K562 (cell line): ENCODE measurements at regions not wholly inside any gene's neighbourhood (a gene's known extent, or its start where the extent isn't known, plus 50 kb on each side); places are given as distances from the start of the nearest gene placed in this dataset.

ENCODE experiments used
- ATAC-seq: fragments of 200-7000 bp; cut with Tn5 transposase; 3 replicates; pipeline ENCODE4 v1.9.1; 2020; ENCODE audit warnings: moderate library complexity
- BruUV-seq: library from RNA; stranded (reverse); fragments of 400-500 nt; replicated peaks from 2 replicates; lab custom pipeline; 2021; lab: Mats Ljungman, UMichigan
- CTCF ChIA-PET: fragments of 300-600 bp; formaldehyde crosslinking; extraction: SDS; loops from one replicate; lab custom pipeline; 2021; ENCODE audit warnings: low intra/inter-chr PET ratio; lab: Yijun Ruan, JAX
- POLR2A ChIA-PET: fragments of 300-600, 350-650 bp; sonication (Branson Sonifier 250); formaldehyde crosslinking; extraction: SDS; loops from one replicate; lab custom pipeline; 2021; ENCODE audit warnings: antibody characterized with exemption, inconsistent platforms; lab: Yijun Ruan, JAX
- DNase-seq, 4 experiments: peaks; one replicate each; pipeline versions ENCODE4 v3.0.0 to v3.0.0-alpha.2; 2011 to 2018; ENCODE audit warnings: low spot score in 3 of 4, mixed read lengths in 3 of 4; ENCODE audit errors: extremely low read depth in 1 of 4
- FAIRE-seq: peaks from 2 replicates; lab custom pipeline; 2011; peaks lifted over from hg19 to GRCh38; lab: Jason Lieb, UNC
- H2AFZ ChIP-seq: 2 replicates; pipeline ENCODE4 v1.6.0; 2011; ENCODE audit warnings: low read depth, low read length, control low read depth, inconsistent platforms
- H3K27ac ChIP-seq: fragments of 200-600 bp; 3 replicates; pipeline ENCODE4 v1.8.0; 2011; ENCODE audit warnings: low read depth, mild to moderate bottlenecking, control low read depth, inconsistent platforms, low read length, moderate library complexity, mixed read lengths; ENCODE audit errors: extremely low read depth
- H3K27me3 ChIP-seq, 2 experiments: fragments of 300-600 bp in 1 of 2; 2 replicates in 1 of 2; 3 replicates in 1 of 2; pipeline versions ENCODE4 v1.6.0 to v1.8.0; 2011; ENCODE audit warnings: inconsistent platforms in 2 of 2, low read length in 2 of 2, mild to moderate bottlenecking in 1 of 2, mixed read lengths in 1 of 2, moderate library complexity in 1 of 2; ENCODE audit not compliant: control insufficient read depth in 2 of 2, insufficient read depth in 2 of 2
- H3K36me3 ChIP-seq: fragments of 300-600 bp; 3 replicates; pipeline ENCODE4 v1.8.0; 2011; ENCODE audit warnings: mild to moderate bottlenecking, low read length, inconsistent platforms; ENCODE audit not compliant: control insufficient read depth, insufficient read depth
- H3K4me1 ChIP-seq, 2 experiments: fragments of 200-600 bp in 1 of 2; replicated peaks in 1 of 2; 2 replicates in 1 of 2; 3 replicates in 1 of 2; pipeline versions ENCODE4 v1.5.1 to v1.8.0; 2011; ENCODE audit warnings: inconsistent platforms in 2 of 2, low read length in 2 of 2, mild to moderate bottlenecking in 1 of 2, mixed read lengths in 1 of 2, moderate library complexity in 1 of 2; ENCODE audit not compliant: control insufficient read depth in 2 of 2, insufficient read depth in 2 of 2
- H3K4me2 ChIP-seq: 2 replicates; pipeline ENCODE4 v1.6.1; 2011; ENCODE audit warnings: low read length, control low read depth, inconsistent platforms, mixed read lengths; ENCODE audit not compliant: insufficient read depth
- H3K4me3 ChIP-seq: fragments of 200-600 bp; sonication (generic), shearing (Covaris generic); 2 replicates; pipeline ENCODE4 v1.5.1; 2016; ENCODE audit warnings: control low read depth, inconsistent platforms
- H3K79me2 ChIP-seq: fragments of 200-600 bp; 3 replicates; pipeline ENCODE4 v1.8.0; 2011; ENCODE audit warnings: low read length, inconsistent platforms; ENCODE audit not compliant: control insufficient read depth, insufficient read depth
- H3K9ac ChIP-seq, 2 experiments: 2 replicates each; pipeline versions ENCODE4 v1.6.0 to v1.6.1; 2011; ENCODE audit warnings: low read depth in 2 of 2, low read length in 2 of 2, control low read depth in 1 of 2, inconsistent platforms in 1 of 2, mild to moderate bottlenecking in 1 of 2, mixed read lengths in 1 of 2; ENCODE audit not compliant: insufficient read depth in 1 of 2
- H3K9me1 ChIP-seq: one replicate; pipeline ENCODE4 v1.6.0; 2011; ENCODE audit warnings: inconsistent platforms, mild to moderate bottlenecking, low read length, moderate library complexity; ENCODE audit not compliant: control insufficient read depth, insufficient read depth
- H3K9me3 ChIP-seq: replicated peaks from 2 replicates; pipeline ENCODE4 v1.5.1; 2011; ENCODE audit warnings: low read depth, low read length, inconsistent platforms; ENCODE audit not compliant: control insufficient read depth, insufficient read depth
- H4K20me1 ChIP-seq: replicated peaks from 2 replicates; pipeline ENCODE4 v1.6.1; 2011; ENCODE audit warnings: low read length, inconsistent platforms, mixed read lengths; ENCODE audit not compliant: control insufficient read depth, insufficient read depth
- KAT7 ChIP-seq: sonication (generic); formaldehyde crosslinking; IDR thresholded peaks from 2 replicates; pipeline ENCODE4 v1.8.0; 2022; ENCODE audit warnings: missing genetic modification reagents, mild to moderate bottlenecking, borderline replicate concordance
- NBN ChIP-seq: fragments of 450-650 bp; IDR thresholded peaks from 2 replicates; pipeline ENCODE4 v1.6.1; 2016; ENCODE audit warnings: low read depth, mild to moderate bottlenecking
- RBM39 ChIP-seq: fragments of 200-400 bp; formaldehyde crosslinking; optimal IDR thresholded peaks from 2 replicates; pipeline ENCODE3; 2018; ENCODE audit warnings: low read depth, low read length
- TGIF2 ChIP-seq: sonication (generic); formaldehyde crosslinking; IDR thresholded peaks from 2 replicates; pipeline ENCODE4 v1.8.1; 2022; ENCODE audit warnings: mild to moderate bottlenecking, missing genetic modification reagents, moderate library complexity
- ZNF175 ChIP-seq: fragments of 200-800 bp; sonication (Bioruptor generic); IDR thresholded peaks from 2 replicates; pipeline ENCODE4 v1.6.1; 2016; ENCODE audit warnings: low read depth, mild to moderate bottlenecking, missing genetic modification characterization, missing compliant biosample characterization
- WGBS: fragments of 100-300 bp; shearing (Covaris generic); methylation state at CpG from one replicate; pipeline ENCODE4 v1.1.6; 2016; ENCODE audit warnings: low coverage, mixed read lengths; ENCODE audit not compliant: insufficient coverage; ENCODE audit errors: missing lambda C conversion rate; 5-methylcytosine and 5-hydroxymethylcytosine counted together
- in situ Hi-C: fragments of 300-500 bp; cut with MboI; formaldehyde crosslinking; loops from 4 replicates; pipeline ENCODE4 v1.15.0; 2018; ENCODE audit warnings: inconsistent platforms, mixed read lengths
- intact Hi-C: fragments of 100-400 bp; cut with micrococcal nuclease; formaldehyde crosslinking; loops from 2 replicates; pipeline ENCODE4 v1.14.2; 2022
- TF ChIP-seq, protein P1 (sequence below): fragments of 250-450 bp; sonication (Bioruptor Pico); IDR thresholded peaks from 2 replicates; pipeline ENCODE4 v1.5.0; 2020; ENCODE audit warnings: mild to moderate bottlenecking
- TF ChIP-seq, protein P2 (sequence below): sonication (generic); formaldehyde crosslinking; IDR thresholded peaks from 2 replicates; pipeline ENCODE4 v1.8.0; 2022; ENCODE audit warnings: missing genetic modification reagents, mild to moderate bottlenecking, borderline replicate concordance

DNA sequence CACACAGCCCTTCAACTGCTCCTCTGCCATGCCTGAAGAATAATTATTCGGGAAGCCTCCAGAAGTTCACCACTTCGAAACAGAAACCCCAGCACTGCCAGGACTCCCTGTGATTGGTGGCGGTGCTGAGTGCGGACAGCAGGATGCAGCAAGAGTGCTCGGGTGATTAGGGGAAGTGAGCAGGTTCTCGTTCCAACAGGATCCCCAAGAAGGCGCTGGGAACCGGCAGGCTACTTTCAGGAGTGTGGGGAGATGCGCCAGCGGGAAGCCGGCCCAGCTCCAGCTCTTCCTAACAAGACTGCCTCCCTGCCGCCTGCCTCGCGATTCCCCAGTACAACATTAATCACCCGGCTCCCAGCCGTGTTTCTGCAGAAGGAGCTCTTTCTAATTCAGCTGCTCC lies 630.2 kb downstream of the BRD1 start:
- H3K27me3 ChIP-seq: peaks cover 0 to 23% of the 10 kb centered on the region in 2 experiments; a peak in 3 of 5 replicates
- intact Hi-C loops: no loop called here
- BruUV-seq: no TSS peak

DNA sequence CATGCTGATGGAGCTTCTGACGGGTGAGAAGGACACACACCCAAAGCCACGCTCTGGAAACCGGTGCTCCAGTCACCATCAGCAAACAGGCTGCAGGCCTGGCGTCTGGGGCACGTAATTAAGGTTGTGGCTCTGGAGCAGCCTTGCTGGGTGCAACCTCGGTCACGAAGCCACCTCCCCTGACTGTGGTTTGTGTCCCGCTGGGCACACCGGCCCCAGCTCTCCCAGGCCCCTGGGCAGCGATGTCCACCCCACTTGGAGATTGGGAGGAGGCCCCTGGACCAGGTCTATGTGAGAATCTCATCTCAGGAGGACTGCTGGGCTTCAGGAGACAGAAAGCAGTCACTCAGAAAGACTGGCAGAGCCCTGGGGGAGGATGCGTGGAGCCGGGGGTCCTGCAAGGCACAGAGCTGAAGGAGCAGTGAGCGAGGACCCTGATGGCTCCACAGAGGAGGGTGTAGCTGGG lies 631.6 kb downstream of the BRD1 start:
- no TSS peak for BruUV-seq
- WGBS: 2% methylated on average over 11 of the region's 13 CpGs
- ChIA-PET CTCF (no interaction called here), POLR2A (no interaction called here)
- Histone ChIP-seq H3K4me3 (no peak overlapping the region), H3K27ac (no peak overlapping the region), H3K9me1 (no peaks in the 10 kb centered on the region), H3K4me2 (no peak overlapping the region), H3K27me3 (peaks cover 0 to 33% of the 10 kb centered on the region in 2 experiments; a peak in 3 of 5 replicates), H2AFZ (no peak overlapping the region), H3K36me3 (no peaks in the 10 kb centered on the region), H3K9me3 (no peaks in the 10 kb centered on the region), H3K79me2 (no peaks in the 10 kb centered on the region), H3K4me1 (no peaks in the 10 kb centered on the region), H3K9ac (no peak overlapping the region), H4K20me1 (0 out of 2 replicates have a peak, but pooled peaks cover 8% of the 10 kb centered on the region)
- in situ Hi-C loops: no loop called here
- DNase-seq: no peak
- intact Hi-C loops: no loop called here
- no peak for ATAC-seq
- FAIRE-seq: no peak
- TF ChIP-seq, protein P1, sequence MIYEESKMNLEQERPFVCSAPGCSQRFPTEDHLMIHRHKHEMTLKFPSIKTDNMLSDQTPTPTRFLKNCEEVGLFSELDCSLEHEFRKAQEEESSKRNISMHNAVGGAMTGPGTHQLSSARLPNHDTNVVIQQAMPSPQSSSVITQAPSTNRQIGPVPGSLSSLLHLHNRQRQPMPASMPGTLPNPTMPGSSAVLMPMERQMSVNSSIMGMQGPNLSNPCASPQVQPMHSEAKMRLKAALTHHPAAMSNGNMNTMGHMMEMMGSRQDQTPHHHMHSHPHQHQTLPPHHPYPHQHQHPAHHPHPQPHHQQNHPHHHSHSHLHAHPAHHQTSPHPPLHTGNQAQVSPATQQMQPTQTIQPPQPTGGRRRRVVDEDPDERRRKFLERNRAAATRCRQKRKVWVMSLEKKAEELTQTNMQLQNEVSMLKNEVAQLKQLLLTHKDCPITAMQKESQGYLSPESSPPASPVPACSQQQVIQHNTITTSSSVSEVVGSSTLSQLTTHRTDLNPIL (CRISPR knock-in tag): no peak
- TF ChIP-seq, all 486 proteins: peak for 0

More for the DNA sequence above, 630.2 kb downstream of the BRD1 start:
- H3K4me1 ChIP-seq: no peaks in the 10 kb centered on the region
- H3K9me1 ChIP-seq: no peaks in the 10 kb centered on the region
- in situ Hi-C loops: no loop called here
- no peak overlapping the region for H3K27ac ChIP-seq
- 0 out of 2 replicates have a peak, but pooled peaks cover 8% of the 10 kb centered on the region for H4K20me1 ChIP-seq
- POLR2A ChIA-PET: no interaction called here
- H3K4me2 ChIP-seq: no peak overlapping the region
- H3K9ac ChIP-seq: no peak overlapping the region
- FAIRE-seq: no peak
- DNase-seq: no peak
- ATAC-seq: no peak
- TF ChIP-seq, protein P2, sequence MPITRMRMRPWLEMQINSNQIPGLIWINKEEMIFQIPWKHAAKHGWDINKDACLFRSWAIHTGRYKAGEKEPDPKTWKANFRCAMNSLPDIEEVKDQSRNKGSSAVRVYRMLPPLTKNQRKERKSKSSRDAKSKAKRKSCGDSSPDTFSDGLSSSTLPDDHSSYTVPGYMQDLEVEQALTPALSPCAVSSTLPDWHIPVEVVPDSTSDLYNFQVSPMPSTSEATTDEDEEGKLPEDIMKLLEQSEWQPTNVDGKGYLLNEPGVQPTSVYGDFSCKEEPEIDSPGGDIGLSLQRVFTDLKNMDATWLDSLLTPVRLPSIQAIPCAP: no peak
- no peak for TF ChIP-seq TGIF2 (CRISPR knock-in tag)
- no peak for TF ChIP-seq KAT7
- no peak for TF ChIP-seq NBN
- no peak for TF ChIP-seq ZNF175 (CRISPR knock-in tag)
- TF ChIP-seq RBM39: no peak
- WGBS: under 1% methylated on average over 16 of the region's 16 CpGs
- H3K79me2 ChIP-seq: no peaks in the 10 kb centered on the region
- H3K9me3 ChIP-seq: no peaks in the 10 kb centered on the region
- H3K36me3 ChIP-seq: no peaks in the 10 kb centered on the region
- no peak overlapping the region for H2AFZ ChIP-seq
- H3K4me3 ChIP-seq: no peak overlapping the region
- CTCF ChIA-PET: no interaction called here
